ENCODE measurements at regions not wholly inside any gene's neighbourhood (a gene's known extent, or its start where the extent isn't known, plus 50 kb on each side); places are given as distances from the start of the nearest gene placed in this dataset.

- ATAC-seq (ENCODE audit: low read depth) = no peak
- TF ChIP-seq CTCF (IDR thresholded peaks at IDR 0.05; ENCODE audit: poor library complexity, severe bottlenecking) = no peak
- Histone ChIP-seq H3K36me3 (ENCODE audit: low read depth) (no peaks in the 10 kb centered on the region), H3K27me3 (ENCODE audit: insufficient read depth, poor library complexity, severe bottlenecking) (peaks cover 4% of the 10 kb centered on the region), H3K27ac (ENCODE audit: poor library complexity, severe bottlenecking) (no peak overlapping the region), H3K9me3 (ENCODE audit: severe bottlenecking) (peaks cover 4% of the 10 kb centered on the region), H3K4me1 (ENCODE audit: insufficient read depth, poor library complexity, severe bottlenecking) (no peaks in the 10 kb centered on the region), H3K4me3 (ENCODE audit: severe bottlenecking) (no peak overlapping the region)
- no peak for DNase-seq (ENCODE audit: low spot score)
Observed at GRCh38 chr17:52841971-52842370, 683.5 kb upstream of the CA10 start.

- no peak for TF ChIP-seq CTCF (IDR thresholded peaks at IDR 0.05; ENCODE audit: poor library complexity, severe bottlenecking)
- Histone ChIP-seq H3K4me3 (ENCODE audit: severe bottlenecking) (no peak overlapping the region), H3K27me3 (ENCODE audit: insufficient read depth, poor library complexity, severe bottlenecking) (no peaks in the 10 kb centered on the region), H3K9me3 (ENCODE audit: severe bottlenecking) (peaks cover 4% of the 10 kb centered on the region), H3K4me1 (ENCODE audit: insufficient read depth, poor library complexity, severe bottlenecking) (no peaks in the 10 kb centered on the region), H3K27ac (ENCODE audit: poor library complexity, severe bottlenecking) (no peak overlapping the region), H3K36me3 (ENCODE audit: low read depth) (no peaks in the 10 kb centered on the region)
- ATAC-seq (ENCODE audit: low read depth) (no peak), DNase-seq (ENCODE audit: low spot score) (no peak)
Observed at GRCh38 chr17:52837492-52837891, 679.0 kb upstream of the CA10 start.

- Histone ChIP-seq H3K36me3 (ENCODE audit: low read depth) (no peaks in the 10 kb centered on the region), H3K4me3 (ENCODE audit: severe bottlenecking) (no peak overlapping the region), H3K9me3 (ENCODE audit: severe bottlenecking) (no peaks in the 10 kb centered on the region), H3K27me3 (ENCODE audit: insufficient read depth, poor library complexity, severe bottlenecking) (peaks cover 6% of the 10 kb centered on the region), H3K4me1 (ENCODE audit: insufficient read depth, poor library complexity, severe bottlenecking) (no peaks in the 10 kb centered on the region), H3K27ac (ENCODE audit: poor library complexity, severe bottlenecking) (no peak overlapping the region)
- ATAC-seq (ENCODE audit: low read depth) (no peak), DNase-seq (ENCODE audit: low spot score) (no peak)
- no peak for TF ChIP-seq CTCF (IDR thresholded peaks at IDR 0.05; ENCODE audit: poor library complexity, severe bottlenecking)
Observed at GRCh38 chr17:52831536-52831935, 673.0 kb upstream of the CA10 start.

GRCh38 chr17:52828621-52829020, 670.1 kb upstream of the CA10 start:
- no peak overlapping the region for H3K27ac ChIP-seq (ENCODE audit: poor library complexity, severe bottlenecking)
- no peak for TF ChIP-seq CTCF (IDR thresholded peaks at IDR 0.05; ENCODE audit: poor library complexity, severe bottlenecking)
- H3K27me3 ChIP-seq (ENCODE audit: insufficient read depth, poor library complexity, severe bottlenecking) = peaks cover 13% of the 10 kb centered on the region
- no peak for DNase-seq (ENCODE audit: low spot score)
- H3K9me3 ChIP-seq (ENCODE audit: severe bottlenecking) = no peaks in the 10 kb centered on the region
- ATAC-seq (ENCODE audit: low read depth) = no peak
- no peaks in the 10 kb centered on the region for H3K36me3 ChIP-seq (ENCODE audit: low read depth)
- H3K4me1 ChIP-seq (ENCODE audit: insufficient read depth, poor library complexity, severe bottlenecking) = no peaks in the 10 kb centered on the region
- no peak overlapping the region for H3K4me3 ChIP-seq (ENCODE audit: severe bottlenecking)

- no peaks in the 10 kb centered on the region for H3K4me1 ChIP-seq (ENCODE audit: insufficient read depth, poor library complexity, severe bottlenecking)
- no peak overlapping the region for H3K27ac ChIP-seq (ENCODE audit: poor library complexity, severe bottlenecking)
- DNase-seq (ENCODE audit: low spot score) = no peak
- H3K27me3 ChIP-seq (ENCODE audit: insufficient read depth, poor library complexity, severe bottlenecking) = peaks cover 13% of the 10 kb centered on the region
- TF ChIP-seq CTCF (IDR thresholded peaks at IDR 0.05; ENCODE audit: poor library complexity, severe bottlenecking) = no peak
- H3K36me3 ChIP-seq (ENCODE audit: low read depth) = no peaks in the 10 kb centered on the region
- H3K4me3 ChIP-seq (ENCODE audit: severe bottlenecking) = no peak overlapping the region
- no peaks in the 10 kb centered on the region for H3K9me3 ChIP-seq (ENCODE audit: severe bottlenecking)
- ATAC-seq (ENCODE audit: low read depth) = no peak
Observed at GRCh38 chr17:52827526-52827925, 669.0 kb upstream of the CA10 start.

Data from RWPE2 (cell line).